Liver (tissue), 8 donors: ENCODE measurements at regions not wholly inside any gene's neighbourhood (a gene's known extent, or its start where the extent isn't known, plus 50 kb on each side); places are given as distances from the start of the nearest gene placed in this dataset.

ENCODE experiments used
- DNase-seq: peaks from one replicate; pipeline ENCODE4 v3.0.0-alpha.2; 2017; ENCODE audit warnings: low spot score
- H3K27ac ChIP-seq, 2 donors: one replicate each; pipeline ENCODE4 v1.7.0; 2013; ENCODE audit warnings: inconsistent platforms in 2 of 2, low read length in 2 of 2, control low read depth in 1 of 2, low read depth in 1 of 2, mild to moderate bottlenecking in 1 of 2
- H3K27me3 ChIP-seq, 4 donors: one replicate each; pipeline versions ENCODE4 v1.6.1 to v1.7.0; 2013; ENCODE audit warnings: low read length in 3 of 4, inconsistent platforms in 1 of 4, mild to moderate bottlenecking in 1 of 4, moderate library complexity in 1 of 4; ENCODE audit not compliant: control insufficient read depth in 4 of 4, insufficient read depth in 4 of 4
- H3K36me3 ChIP-seq, 4 donors: one replicate each; pipeline versions ENCODE4 v1.6.1 to v1.7.0; 2013; ENCODE audit warnings: low read length in 3 of 4, mild to moderate bottlenecking in 3 of 4, low read depth in 1 of 4, moderate library complexity in 1 of 4; ENCODE audit not compliant: control insufficient read depth in 4 of 4, insufficient read depth in 3 of 4
- H3K4me1 ChIP-seq, 4 donors: one replicate each; pipeline versions ENCODE4 v1.6.1 to v1.7.0; 2013; ENCODE audit warnings: low read length in 3 of 4, mild to moderate bottlenecking in 3 of 4, moderate library complexity in 1 of 4; ENCODE audit not compliant: control insufficient read depth in 4 of 4, insufficient read depth in 4 of 4
- H3K4me3 ChIP-seq, 3 donors: one replicate each; pipeline versions ENCODE4 v1.6.1 to v1.7.0; 2013; ENCODE audit warnings: low read length in 3 of 3, control low read depth in 1 of 3, low read depth in 1 of 3, mild to moderate bottlenecking in 1 of 3
- H3K9ac ChIP-seq, 2 donors: one replicate each; pipeline ENCODE4 v1.7.0; 2013; ENCODE audit warnings: low read length in 2 of 2, mild to moderate bottlenecking in 2 of 2, moderate library complexity in 2 of 2, control low read depth in 1 of 2, low read depth in 1 of 2
- H3K9me3 ChIP-seq, 4 donors: one replicate each; pipeline versions ENCODE4 v1.6.1 to v1.7.0; 2013; ENCODE audit warnings: low read length in 3 of 4; ENCODE audit not compliant: control insufficient read depth in 4 of 4
- ATF3 ChIP-seq: IDR thresholded peaks from 2 replicates; pipeline ENCODE4 v1.6.1; 2016; ENCODE audit warnings: antibody characterized with exemption
- EGR1 ChIP-seq, 2 donors: IDR thresholded peaks; 2 replicates each; pipeline ENCODE4 v1.6.1; 2016 to 2018; ENCODE audit warnings: antibody characterized with exemption in 2 of 2, low read depth in 2 of 2
- FOXA1 ChIP-seq: IDR thresholded peaks from 2 replicates; pipeline ENCODE4 v1.6.1; 2016; ENCODE audit warnings: antibody characterized with exemption
- GABPA ChIP-seq, 2 donors: IDR thresholded peaks in 1 of 2; conservative IDR thresholded peaks in 1 of 2; 2 replicates each; pipeline ENCODE4 v1.6.1; 2016; ENCODE audit warnings: antibody characterized with exemption in 2 of 2, mild to moderate bottlenecking in 1 of 2, moderate library complexity in 1 of 2
- HNF4G ChIP-seq: IDR thresholded peaks from 2 replicates; pipeline ENCODE4 v1.6.1; 2016; ENCODE audit warnings: antibody characterized with exemption
- NR2F2 ChIP-seq: IDR thresholded peaks from 2 replicates; pipeline ENCODE4 v1.6.1; 2016; ENCODE audit warnings: antibody characterized with exemption
- RAD21 ChIP-seq, 2 donors: IDR thresholded peaks; 2 replicates each; pipeline ENCODE4 v1.6.1; 2016; ENCODE audit warnings: antibody characterized with exemption in 2 of 2, mild to moderate bottlenecking in 2 of 2
- RXRA ChIP-seq, 2 donors: IDR thresholded peaks; 2 replicates each; pipeline ENCODE4 v1.6.1; 2017 to 2018; ENCODE audit warnings: antibody characterized with exemption in 2 of 2, mild to moderate bottlenecking in 1 of 2
- SP1 ChIP-seq: IDR thresholded peaks from 2 replicates; pipeline ENCODE4 v1.6.1; 2018; ENCODE audit warnings: antibody characterized with exemption, mild to moderate bottlenecking
- TAF1 ChIP-seq: conservative IDR thresholded peaks from 2 replicates; pipeline ENCODE4 v1.6.1; 2016; ENCODE audit warnings: antibody characterized with exemption, mild to moderate bottlenecking
- YY1 ChIP-seq: IDR thresholded peaks from 2 replicates; pipeline ENCODE4 v1.6.1; 2016; ENCODE audit warnings: antibody characterized with exemption, mild to moderate bottlenecking
- WGBS: extraction: QIAGEN DNeasy Blood & Tissue Kit; methylation state at CpG from one replicate; pipeline ENCODE4 v1.1.7; 2013; 5-methylcytosine and 5-hydroxymethylcytosine counted together
- TF ChIP-seq, protein P1 (sequence below): fragments of 150-350 bp; IDR thresholded peaks from 2 replicates; pipeline ENCODE4 v1.5.1; 2017; ENCODE audit warnings: improper control_type of control experiment, low read depth, low read length; ENCODE audit not compliant: missing input control
- TF ChIP-seq, protein P2 (sequence below): IDR thresholded peaks from 2 replicates; pipeline ENCODE4 v1.6.1; 2016; ENCODE audit warnings: antibody characterized with exemption, mild to moderate bottlenecking
- TF ChIP-seq, protein P3 (sequence below): IDR thresholded peaks from 2 replicates; pipeline ENCODE4 v1.6.1; 2016; ENCODE audit warnings: antibody characterized with exemption
- TF ChIP-seq, protein P4 (sequence below): IDR thresholded peaks from 2 replicates; pipeline ENCODE4 v1.6.1; 2016; ENCODE audit warnings: antibody characterized with exemption
- donor health status: healthy.
- donor health status: healthy.
- donor health status: healthy.
- donor health status: healthy.
- donor health status: healthy.

DNA sequence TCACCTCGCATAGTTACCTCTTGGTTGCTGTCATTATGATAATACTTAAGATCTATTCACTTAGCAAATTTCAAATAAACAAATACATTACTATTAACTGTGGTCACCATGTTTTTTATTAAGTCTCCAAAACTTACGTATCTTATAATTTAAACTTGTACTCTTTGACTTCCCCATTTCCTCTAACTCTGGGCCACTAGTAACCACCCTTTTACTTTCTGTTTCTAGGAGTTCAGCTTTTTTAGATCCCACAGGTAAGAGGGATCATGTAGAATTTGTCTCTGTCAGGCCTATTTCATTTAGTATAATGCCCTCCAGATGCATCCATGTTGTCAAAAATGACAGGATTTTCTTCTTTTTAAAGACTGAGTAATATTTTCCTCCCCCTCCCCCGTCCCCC is 212.4 kb upstream of the C11orf87 start:
- no peak for DNase-seq

GRCh38 chr11:109221190-109221589 is 200.8 kb upstream of the C11orf87 start:
- Histone ChIP-seq H3K9ac (no peak overlapping the region), H3K27ac (no peak overlapping the region), H3K9me3 (no peaks in the 10 kb centered on the region), H3K36me3 (no peaks in the 10 kb centered on the region), H3K27me3 (no peaks in the 10 kb centered on the region), H3K4me3 (no peak overlapping the region), H3K4me1 (no peaks in the 10 kb centered on the region)
- DNase-seq = no peak
- 81% methylated on average over 5 of the region's 5 CpGs for WGBS
- TF ChIP-seq YY1 (no peak), EGR1 (IDR thresholded peaks at IDR 0.05; ENCODE audit: low read depth in 2 of 2) (no peak), RXRA (IDR thresholded peaks at IDR 0.05) (no peak), HNF4G (no peak), ATF3 (no peak), FOXA1 (no peak)
- TF ChIP-seq, protein P1, sequence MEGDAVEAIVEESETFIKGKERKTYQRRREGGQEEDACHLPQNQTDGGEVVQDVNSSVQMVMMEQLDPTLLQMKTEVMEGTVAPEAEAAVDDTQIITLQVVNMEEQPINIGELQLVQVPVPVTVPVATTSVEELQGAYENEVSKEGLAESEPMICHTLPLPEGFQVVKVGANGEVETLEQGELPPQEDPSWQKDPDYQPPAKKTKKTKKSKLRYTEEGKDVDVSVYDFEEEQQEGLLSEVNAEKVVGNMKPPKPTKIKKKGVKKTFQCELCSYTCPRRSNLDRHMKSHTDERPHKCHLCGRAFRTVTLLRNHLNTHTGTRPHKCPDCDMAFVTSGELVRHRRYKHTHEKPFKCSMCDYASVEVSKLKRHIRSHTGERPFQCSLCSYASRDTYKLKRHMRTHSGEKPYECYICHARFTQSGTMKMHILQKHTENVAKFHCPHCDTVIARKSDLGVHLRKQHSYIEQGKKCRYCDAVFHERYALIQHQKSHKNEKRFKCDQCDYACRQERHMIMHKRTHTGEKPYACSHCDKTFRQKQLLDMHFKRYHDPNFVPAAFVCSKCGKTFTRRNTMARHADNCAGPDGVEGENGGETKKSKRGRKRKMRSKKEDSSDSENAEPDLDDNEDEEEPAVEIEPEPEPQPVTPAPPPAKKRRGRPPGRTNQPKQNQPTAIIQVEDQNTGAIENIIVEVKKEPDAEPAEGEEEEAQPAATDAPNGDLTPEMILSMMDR = no peak

More for the DNA sequence above, 212.4 kb upstream of the C11orf87 start:
- Histone ChIP-seq H3K36me3 (no peaks in the 10 kb centered on the region), H3K27ac (no peak overlapping the region), H3K4me3 (no peak overlapping the region), H3K9me3 (peaks cover 0 to 6% (median 0%) of the 10 kb centered on the region in 4 donors), H3K27me3 (no peaks in the 10 kb centered on the region), H3K4me1 (no peaks in the 10 kb centered on the region), H3K9ac (no peak overlapping the region)
- no peak for TF ChIP-seq GABPA (IDR thresholded peaks at IDR 0.05 in 1 of 2, conservative IDR thresholded peaks at IDR 0.05 in 1 of 2)
- TF ChIP-seq, protein P2, sequence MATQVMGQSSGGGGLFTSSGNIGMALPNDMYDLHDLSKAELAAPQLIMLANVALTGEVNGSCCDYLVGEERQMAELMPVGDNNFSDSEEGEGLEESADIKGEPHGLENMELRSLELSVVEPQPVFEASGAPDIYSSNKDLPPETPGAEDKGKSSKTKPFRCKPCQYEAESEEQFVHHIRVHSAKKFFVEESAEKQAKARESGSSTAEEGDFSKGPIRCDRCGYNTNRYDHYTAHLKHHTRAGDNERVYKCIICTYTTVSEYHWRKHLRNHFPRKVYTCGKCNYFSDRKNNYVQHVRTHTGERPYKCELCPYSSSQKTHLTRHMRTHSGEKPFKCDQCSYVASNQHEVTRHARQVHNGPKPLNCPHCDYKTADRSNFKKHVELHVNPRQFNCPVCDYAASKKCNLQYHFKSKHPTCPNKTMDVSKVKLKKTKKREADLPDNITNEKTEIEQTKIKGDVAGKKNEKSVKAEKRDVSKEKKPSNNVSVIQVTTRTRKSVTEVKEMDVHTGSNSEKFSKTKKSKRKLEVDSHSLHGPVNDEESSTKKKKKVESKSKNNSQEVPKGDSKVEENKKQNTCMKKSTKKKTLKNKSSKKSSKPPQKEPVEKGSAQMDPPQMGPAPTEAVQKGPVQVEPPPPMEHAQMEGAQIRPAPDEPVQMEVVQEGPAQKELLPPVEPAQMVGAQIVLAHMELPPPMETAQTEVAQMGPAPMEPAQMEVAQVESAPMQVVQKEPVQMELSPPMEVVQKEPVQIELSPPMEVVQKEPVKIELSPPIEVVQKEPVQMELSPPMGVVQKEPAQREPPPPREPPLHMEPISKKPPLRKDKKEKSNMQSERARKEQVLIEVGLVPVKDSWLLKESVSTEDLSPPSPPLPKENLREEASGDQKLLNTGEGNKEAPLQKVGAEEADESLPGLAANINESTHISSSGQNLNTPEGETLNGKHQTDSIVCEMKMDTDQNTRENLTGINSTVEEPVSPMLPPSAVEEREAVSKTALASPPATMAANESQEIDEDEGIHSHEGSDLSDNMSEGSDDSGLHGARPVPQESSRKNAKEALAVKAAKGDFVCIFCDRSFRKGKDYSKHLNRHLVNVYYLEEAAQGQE = no peak
- no peak for TF ChIP-seq SP1
- TF ChIP-seq, protein P3, sequence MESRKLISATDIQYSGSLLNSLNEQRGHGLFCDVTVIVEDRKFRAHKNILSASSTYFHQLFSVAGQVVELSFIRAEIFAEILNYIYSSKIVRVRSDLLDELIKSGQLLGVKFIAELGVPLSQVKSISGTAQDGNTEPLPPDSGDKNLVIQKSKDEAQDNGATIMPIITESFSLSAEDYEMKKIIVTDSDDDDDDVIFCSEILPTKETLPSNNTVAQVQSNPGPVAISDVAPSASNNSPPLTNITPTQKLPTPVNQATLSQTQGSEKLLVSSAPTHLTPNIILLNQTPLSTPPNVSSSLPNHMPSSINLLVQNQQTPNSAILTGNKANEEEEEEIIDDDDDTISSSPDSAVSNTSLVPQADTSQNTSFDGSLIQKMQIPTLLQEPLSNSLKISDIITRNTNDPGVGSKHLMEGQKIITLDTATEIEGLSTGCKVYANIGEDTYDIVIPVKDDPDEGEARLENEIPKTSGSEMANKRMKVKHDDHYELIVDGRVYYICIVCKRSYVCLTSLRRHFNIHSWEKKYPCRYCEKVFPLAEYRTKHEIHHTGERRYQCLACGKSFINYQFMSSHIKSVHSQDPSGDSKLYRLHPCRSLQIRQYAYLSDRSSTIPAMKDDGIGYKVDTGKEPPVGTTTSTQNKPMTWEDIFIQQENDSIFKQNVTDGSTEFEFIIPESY = no peak
- TF ChIP-seq ATF3 = no peak
- TF ChIP-seq, protein P1 = no peak
- TF ChIP-seq YY1 = no peak
- no peak for TF ChIP-seq HNF4G
- no peak for TF ChIP-seq EGR1 (IDR thresholded peaks at IDR 0.05; ENCODE audit: low read depth in 2 of 2)
- TF ChIP-seq FOXA1 = no peak
- no peak for TF ChIP-seq NR2F2
- no peak for TF ChIP-seq TAF1
- TF ChIP-seq RAD21 (IDR thresholded peaks at IDR 0.05) = no peak
- TF ChIP-seq, protein P4, sequence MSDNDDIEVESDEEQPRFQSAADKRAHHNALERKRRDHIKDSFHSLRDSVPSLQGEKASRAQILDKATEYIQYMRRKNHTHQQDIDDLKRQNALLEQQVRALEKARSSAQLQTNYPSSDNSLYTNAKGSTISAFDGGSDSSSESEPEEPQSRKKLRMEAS = no peak
- WGBS = 73% methylated on average over 3 of the region's 3 CpGs
